ENCODE measurements at regions not wholly inside any gene's neighbourhood (a gene's known extent, or its start where the extent isn't known, plus 50 kb on each side); places are given as distances from the start of the nearest gene placed in this dataset.

DNA sequence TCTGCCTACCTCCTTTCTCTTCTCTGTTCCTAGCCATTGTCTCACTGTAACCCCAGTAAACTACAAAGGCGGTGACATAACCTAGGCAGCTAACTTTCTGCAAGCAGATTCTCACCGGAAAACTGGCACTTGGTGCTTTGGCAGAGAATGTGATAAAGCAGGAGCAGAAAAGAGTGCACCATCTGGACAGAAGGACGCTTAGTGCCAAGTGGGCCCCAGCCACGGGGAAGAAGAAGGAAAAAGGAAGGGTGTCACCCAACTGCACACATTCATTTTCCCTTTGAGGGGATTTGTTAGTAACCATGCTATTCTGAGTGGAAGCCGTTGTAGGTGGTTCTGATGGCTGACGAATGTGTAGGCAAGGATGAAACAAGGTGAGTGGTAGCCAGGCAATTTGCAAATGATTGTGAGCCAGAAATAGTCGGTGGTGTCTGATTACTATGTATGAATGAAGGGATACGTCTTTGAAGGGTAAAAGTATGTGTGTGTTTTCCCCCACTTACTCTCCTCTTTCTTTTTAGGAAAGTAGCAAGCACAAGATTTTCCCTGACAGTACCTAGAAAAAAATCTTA, 148.3 kb upstream of the STXBP5 start:
- intact Hi-C loops (cut with micrococcal nuclease; ENCODE audit: unreplicated experiment) = no loop called here

DNA sequence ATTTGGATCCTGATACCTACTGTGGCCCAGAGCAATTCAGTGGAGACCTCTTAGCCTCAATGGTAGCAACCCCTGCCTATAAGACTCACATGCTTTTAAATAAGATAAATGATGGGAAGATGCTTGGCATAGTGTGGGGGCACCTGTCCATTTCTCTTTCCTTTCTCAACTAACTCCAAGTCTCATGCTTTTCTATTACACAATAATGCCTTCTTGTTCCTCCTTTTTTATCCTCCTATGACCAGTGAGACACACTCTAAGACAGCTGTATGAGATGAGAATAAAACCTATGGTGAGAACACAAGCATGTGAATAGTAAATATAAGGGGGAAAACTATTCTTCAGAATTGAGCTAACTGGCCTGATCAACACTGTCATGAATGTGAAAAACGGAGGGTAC, 147.0 kb upstream of the STXBP5 start:
- peaks cover 8% of the 10 kb centered on the region for H3K4me1 Mint-ChIP-seq (ENCODE audit: low read depth, unreplicated experiment)
- H3K4me3 Mint-ChIP-seq (ENCODE audit: low read depth, unreplicated experiment) = no peak overlapping the region
- H3K27me3 Mint-ChIP-seq (ENCODE audit: unreplicated experiment) = peaks cover 4% of the 10 kb centered on the region
- CTCF ChIA-PET = no interaction called here
- intact Hi-C loops (cut with micrococcal nuclease; ENCODE audit: unreplicated experiment) = no loop called here
- TF ChIP-seq, protein P1, sequence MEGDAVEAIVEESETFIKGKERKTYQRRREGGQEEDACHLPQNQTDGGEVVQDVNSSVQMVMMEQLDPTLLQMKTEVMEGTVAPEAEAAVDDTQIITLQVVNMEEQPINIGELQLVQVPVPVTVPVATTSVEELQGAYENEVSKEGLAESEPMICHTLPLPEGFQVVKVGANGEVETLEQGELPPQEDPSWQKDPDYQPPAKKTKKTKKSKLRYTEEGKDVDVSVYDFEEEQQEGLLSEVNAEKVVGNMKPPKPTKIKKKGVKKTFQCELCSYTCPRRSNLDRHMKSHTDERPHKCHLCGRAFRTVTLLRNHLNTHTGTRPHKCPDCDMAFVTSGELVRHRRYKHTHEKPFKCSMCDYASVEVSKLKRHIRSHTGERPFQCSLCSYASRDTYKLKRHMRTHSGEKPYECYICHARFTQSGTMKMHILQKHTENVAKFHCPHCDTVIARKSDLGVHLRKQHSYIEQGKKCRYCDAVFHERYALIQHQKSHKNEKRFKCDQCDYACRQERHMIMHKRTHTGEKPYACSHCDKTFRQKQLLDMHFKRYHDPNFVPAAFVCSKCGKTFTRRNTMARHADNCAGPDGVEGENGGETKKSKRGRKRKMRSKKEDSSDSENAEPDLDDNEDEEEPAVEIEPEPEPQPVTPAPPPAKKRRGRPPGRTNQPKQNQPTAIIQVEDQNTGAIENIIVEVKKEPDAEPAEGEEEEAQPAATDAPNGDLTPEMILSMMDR (IDR thresholded peaks at IDR 0.05; ENCODE audit: unreplicated experiment) = no peak
- no peaks in the 10 kb centered on the region for H3K36me3 Mint-ChIP-seq (ENCODE audit: insufficient read depth, unreplicated experiment)
- no peak overlapping the region for H3K27ac Mint-ChIP-seq (ENCODE audit: unreplicated experiment)
- no peak for DNase-seq
- no peaks in the 10 kb centered on the region for H3K9me3 Mint-ChIP-seq (ENCODE audit: low read depth, unreplicated experiment)
- no TSS peak for BruUV-seq (replicated peaks)

More for the DNA sequence above, 148.3 kb upstream of the STXBP5 start:
- Mint-ChIP-seq H3K27ac (ENCODE audit: unreplicated experiment) (no peak overlapping the region), H3K27me3 (ENCODE audit: unreplicated experiment) (peaks cover 12% of the 10 kb centered on the region), H3K9me3 (ENCODE audit: low read depth, unreplicated experiment) (no peaks in the 10 kb centered on the region), H3K4me3 (ENCODE audit: low read depth, unreplicated experiment) (no peak overlapping the region), H3K36me3 (ENCODE audit: insufficient read depth, unreplicated experiment) (no peaks in the 10 kb centered on the region), H3K4me1 (ENCODE audit: low read depth, unreplicated experiment) (peaks cover 8% of the 10 kb centered on the region)
- no peak for DNase-seq
- CTCF ChIA-PET = no interaction called here
- no TSS peak for BruUV-seq (replicated peaks)
- TF ChIP-seq, protein P1 (IDR thresholded peaks at IDR 0.05; ENCODE audit: unreplicated experiment) = no peak

DNA sequence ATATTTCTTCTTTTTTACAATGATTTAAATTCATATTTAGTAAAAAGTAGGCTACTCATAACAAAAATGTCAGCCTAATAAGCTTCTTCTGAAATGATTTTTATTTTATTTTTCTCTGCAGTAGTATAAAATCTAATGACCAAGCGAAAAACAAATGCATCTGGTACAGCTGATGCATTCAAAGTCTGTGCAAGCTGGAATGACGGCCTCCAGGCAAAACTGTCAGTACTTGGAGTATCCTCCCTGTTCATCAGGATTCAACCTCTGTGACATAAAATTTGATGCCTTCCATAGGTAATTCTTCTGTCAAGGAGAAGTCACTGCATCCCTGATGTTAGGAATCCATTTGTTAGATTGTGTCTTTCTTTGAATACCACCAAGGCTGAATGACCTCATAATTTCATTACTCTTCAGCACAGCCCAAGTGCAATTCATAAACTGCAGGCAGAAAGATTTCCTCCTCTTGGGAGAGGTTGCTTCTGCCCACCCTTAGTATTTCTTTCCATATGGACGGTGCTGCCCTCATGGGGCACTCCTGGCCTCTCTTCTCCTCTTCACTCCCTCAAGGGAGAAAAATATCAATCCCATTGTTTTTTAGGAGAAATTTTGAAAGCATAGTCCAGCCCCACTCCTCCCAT, 146.4 kb upstream of the STXBP5 start:
- H3K9me3 Mint-ChIP-seq (ENCODE audit: low read depth, unreplicated experiment) = no peaks in the 10 kb centered on the region
- no peaks in the 10 kb centered on the region for H3K27me3 Mint-ChIP-seq (ENCODE audit: unreplicated experiment)
- intact Hi-C loops (cut with micrococcal nuclease; ENCODE audit: unreplicated experiment) = no loop called here

DNA sequence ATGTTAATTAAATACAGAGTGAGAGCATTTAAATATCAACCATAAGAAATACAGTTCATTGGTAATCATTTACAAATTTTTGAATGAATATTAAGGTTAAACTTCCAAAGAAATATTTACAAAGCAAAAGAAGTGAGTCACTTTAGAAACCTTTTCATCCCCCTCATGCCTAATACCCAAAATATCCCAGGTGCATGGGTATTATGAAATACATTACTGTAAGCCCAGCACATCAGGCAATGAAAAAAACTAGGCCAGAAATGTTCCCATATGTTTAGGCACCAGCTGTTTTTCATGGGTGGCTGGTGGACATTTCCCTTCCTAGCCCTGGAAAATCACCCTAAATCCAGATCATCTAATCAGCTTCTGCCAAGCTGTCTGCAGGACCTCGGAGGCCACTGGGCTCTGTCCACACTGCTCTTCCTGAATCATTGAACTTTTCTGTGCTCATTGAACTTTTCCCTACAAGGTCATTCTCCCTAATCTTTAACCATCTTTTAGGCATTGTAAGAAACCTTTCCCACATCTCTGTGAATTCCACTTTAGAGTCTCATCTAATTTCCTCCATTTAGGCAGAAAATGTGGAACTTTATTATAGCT, 145.3 kb upstream of the STXBP5 start:
- Mint-ChIP-seq H3K27ac (ENCODE audit: unreplicated experiment) (no peak overlapping the region), H3K4me1 (ENCODE audit: low read depth, unreplicated experiment) (peaks cover 14% of the 10 kb centered on the region), H3K36me3 (ENCODE audit: insufficient read depth, unreplicated experiment) (no peaks in the 10 kb centered on the region), H3K4me3 (ENCODE audit: low read depth, unreplicated experiment) (no peak overlapping the region), H3K27me3 (ENCODE audit: unreplicated experiment) (no peaks in the 10 kb centered on the region), H3K9me3 (ENCODE audit: low read depth, unreplicated experiment) (no peaks in the 10 kb centered on the region)
- CTCF ChIA-PET = interaction anchor here (0.6 to 1.1 kb wide), 2 partner anchors 19 to 152 kb away, joined by 3 to 4 read pairs; no protein-coding TSS in a partner anchor
- TF ChIP-seq, protein P1 (IDR thresholded peaks at IDR 0.05; ENCODE audit: unreplicated experiment) = no peak
- intact Hi-C loops (cut with micrococcal nuclease; ENCODE audit: unreplicated experiment) = no loop called here
- no TSS peak for BruUV-seq (replicated peaks)
- no peak for DNase-seq

More for the DNA sequence above, 146.4 kb upstream of the STXBP5 start:
- no TSS peak for BruUV-seq (replicated peaks)
- no peak overlapping the region for H3K4me3 Mint-ChIP-seq (ENCODE audit: low read depth, unreplicated experiment)
- CTCF ChIA-PET = no interaction called here
- no peak for DNase-seq
- TF ChIP-seq, protein P1 (IDR thresholded peaks at IDR 0.05; ENCODE audit: unreplicated experiment) = no peak
- H3K27ac Mint-ChIP-seq (ENCODE audit: unreplicated experiment) = no peak overlapping the region
- H3K4me1 Mint-ChIP-seq (ENCODE audit: low read depth, unreplicated experiment) = peaks cover 8% of the 10 kb centered on the region
- no peaks in the 10 kb centered on the region for H3K36me3 Mint-ChIP-seq (ENCODE audit: insufficient read depth, unreplicated experiment)
